ENCODE measurements at regions not wholly inside any gene's neighbourhood (a gene's known extent, or its start where the extent isn't known, plus 50 kb on each side); places are given as distances from the start of the nearest gene placed in this dataset.

GRCh38 chr15:66832664-66833063 is 130.6 kb downstream of the SMAD6 start:
- H3K4me1 Mint-ChIP-seq: peaks cover 36% of the 10 kb centered on the region
- H3K9me3 Mint-ChIP-seq: peaks cover 4% of the 10 kb centered on the region
- H3K4me3 Mint-ChIP-seq: no peak overlapping the region
- H3K27ac Mint-ChIP-seq: peak overlapping the region; percentile 76
- no peaks in the 10 kb centered on the region for H3K36me3 Mint-ChIP-seq
- ATAC-seq: no peak
- no peaks in the 10 kb centered on the region for H3K27me3 Mint-ChIP-seq

- Mint-ChIP-seq H3K4me1 (peaks cover 38% of the 10 kb centered on the region), H3K9me3 (peaks cover 4% of the 10 kb centered on the region), H3K27ac (peak overlapping the region; percentile 76), H3K27me3 (no peaks in the 10 kb centered on the region), H3K4me3 (peak overlapping the region; percentile 41), H3K36me3 (no peaks in the 10 kb centered on the region)
- peak; percentile 88 for ATAC-seq
Observed at GRCh38 chr15:66833371-66833770, 131.3 kb downstream of the SMAD6 start.

- no peaks in the 10 kb centered on the region for H3K36me3 Mint-ChIP-seq
- H3K27ac Mint-ChIP-seq: peak overlapping the region; percentile 76
- peak overlapping the region; percentile 41 for H3K4me3 Mint-ChIP-seq
- no peaks in the 10 kb centered on the region for H3K27me3 Mint-ChIP-seq
- peaks cover 4% of the 10 kb centered on the region for H3K9me3 Mint-ChIP-seq
- H3K4me1 Mint-ChIP-seq: peaks cover 40% of the 10 kb centered on the region
- no peak for ATAC-seq
Observed at GRCh38 chr15:66833803-66834202, 131.8 kb downstream of the SMAD6 start.

- Mint-ChIP-seq H3K4me1 (peaks cover 40% of the 10 kb centered on the region), H3K27me3 (no peaks in the 10 kb centered on the region), H3K27ac (no peak overlapping the region), H3K36me3 (no peaks in the 10 kb centered on the region), H3K9me3 (peaks cover 4% of the 10 kb centered on the region), H3K4me3 (no peak overlapping the region)
- peak; percentile 78 for ATAC-seq
Observed at GRCh38 chr15:66834881-66835878, 133.1 kb downstream of the SMAD6 start.

GRCh38 chr15:66836231-66837030 is 134.4 kb downstream of the SMAD6 start:
- H3K4me3 Mint-ChIP-seq: no peak overlapping the region
- peaks cover 5% of the 10 kb centered on the region for H3K27me3 Mint-ChIP-seq
- peaks cover 40% of the 10 kb centered on the region for H3K4me1 Mint-ChIP-seq
- no peak overlapping the region for H3K27ac Mint-ChIP-seq
- H3K36me3 Mint-ChIP-seq: no peaks in the 10 kb centered on the region
- peaks cover 4% of the 10 kb centered on the region for H3K9me3 Mint-ChIP-seq
- no peak for ATAC-seq

GRCh38 chr15:66838202-66838601 is 136.2 kb downstream of the SMAD6 start:
- no peak overlapping the region for H3K4me3 Mint-ChIP-seq
- H3K4me1 Mint-ChIP-seq: peaks cover 34% of the 10 kb centered on the region
- H3K27ac Mint-ChIP-seq: no peak overlapping the region
- no peaks in the 10 kb centered on the region for H3K36me3 Mint-ChIP-seq
- no peak for ATAC-seq
- peaks cover 4% of the 10 kb centered on the region for H3K9me3 Mint-ChIP-seq
- peaks cover 15% of the 10 kb centered on the region for H3K27me3 Mint-ChIP-seq

GRCh38 chr15:66838671-66839239 is 136.7 kb downstream of the SMAD6 start:
- H3K4me1 Mint-ChIP-seq: peaks cover 29% of the 10 kb centered on the region
- peaks cover 15% of the 10 kb centered on the region for H3K27me3 Mint-ChIP-seq
- H3K36me3 Mint-ChIP-seq: no peaks in the 10 kb centered on the region
- peaks cover 4% of the 10 kb centered on the region for H3K9me3 Mint-ChIP-seq
- H3K4me3 Mint-ChIP-seq: no peak overlapping the region
- H3K27ac Mint-ChIP-seq: no peak overlapping the region
- no peak for ATAC-seq

GRCh38 chr15:66839506-66840112 is 137.6 kb downstream of the SMAD6 start:
- Mint-ChIP-seq H3K9me3 (peaks cover 4% of the 10 kb centered on the region), H3K4me3 (no peak overlapping the region), H3K4me1 (peaks cover 20% of the 10 kb centered on the region), H3K27ac (no peak overlapping the region), H3K27me3 (peaks cover 15% of the 10 kb centered on the region), H3K36me3 (no peaks in the 10 kb centered on the region)
- no peak for ATAC-seq

- no peak for ATAC-seq
- Mint-ChIP-seq H3K27ac (no peak overlapping the region), H3K27me3 (peaks cover 15% of the 10 kb centered on the region), H3K4me1 (peaks cover 13% of the 10 kb centered on the region), H3K4me3 (no peak overlapping the region), H3K9me3 (peaks cover 1% of the 10 kb centered on the region), H3K36me3 (no peaks in the 10 kb centered on the region)
Observed at GRCh38 chr15:66840615-66841390, 138.8 kb downstream of the SMAD6 start.

GRCh38 chr15:66841953-66842681 is 140.1 kb downstream of the SMAD6 start:
- peaks cover 13% of the 10 kb centered on the region for H3K4me1 Mint-ChIP-seq
- peak overlapping the region; percentile 5 for H3K27ac Mint-ChIP-seq
- H3K4me3 Mint-ChIP-seq: peak overlapping the region; percentile 58
- H3K27me3 Mint-ChIP-seq: peaks cover 15% of the 10 kb centered on the region
- peak; percentile 79 for ATAC-seq
- no peaks in the 10 kb centered on the region for H3K9me3 Mint-ChIP-seq
- no peaks in the 10 kb centered on the region for H3K36me3 Mint-ChIP-seq

GRCh38 chr15:66842710-66843441 is 140.8 kb downstream of the SMAD6 start:
- ATAC-seq: peak; percentile 60
- Mint-ChIP-seq H3K4me3 (peak overlapping the region; percentile 19), H3K27me3 (peaks cover 15% of the 10 kb centered on the region), H3K9me3 (no peaks in the 10 kb centered on the region), H3K27ac (no peak overlapping the region), H3K4me1 (peaks cover 13% of the 10 kb centered on the region), H3K36me3 (no peaks in the 10 kb centered on the region)

GRCh38 chr15:66843581-66843980 is 141.5 kb downstream of the SMAD6 start:
- Mint-ChIP-seq H3K4me3 (no peak overlapping the region), H3K27ac (no peak overlapping the region), H3K36me3 (no peaks in the 10 kb centered on the region), H3K27me3 (peaks cover 15% of the 10 kb centered on the region), H3K9me3 (no peaks in the 10 kb centered on the region), H3K4me1 (peaks cover 10% of the 10 kb centered on the region)
- ATAC-seq: no peak

GRCh38 chr15:66844041-66844746 is 142.2 kb downstream of the SMAD6 start:
- Mint-ChIP-seq H3K36me3 (no peaks in the 10 kb centered on the region), H3K27me3 (peaks cover 15% of the 10 kb centered on the region), H3K27ac (no peak overlapping the region), H3K9me3 (no peaks in the 10 kb centered on the region), H3K4me1 (peaks cover 9% of the 10 kb centered on the region), H3K4me3 (no peak overlapping the region)
- ATAC-seq: no peak

All from stimulated activated memory B cell treated with anti-CD40 and anti-IgM and Interleukin-4, amounts not matched to agents 10 μg/mL and 1 μg/mL and 100 μg/mL, for 72 hours (primary cell).